ENCODE measurements at regions not wholly inside any gene's neighbourhood (a gene's known extent, or its start where the extent isn't known, plus 50 kb on each side); places are given as distances from the start of the nearest gene placed in this dataset.
A peak's percentile ranks its signal among the peaks of the same experiment; 100 is the strongest.
"Not testable (repeated sequence)": the region's sequence is repeated elsewhere in the genome, so short reads cannot be mapped to it uniquely, and the experiment has no call there.

- not testable (repeated sequence) for DNase-seq (ENCODE audit: low read depth)
Observed at GRCh38 chr7:81286754-81287153, 367.9 kb upstream of the SEMA3C start.

- DNase-seq (ENCODE audit: low read depth): peak; percentile 62
Observed at GRCh38 chr7:81285142-81285871, 366.5 kb upstream of the SEMA3C start.

- DNase-seq (ENCODE audit: low read depth): peak; percentile 36
Observed at GRCh38 chr7:81284576-81284975, 365.7 kb upstream of the SEMA3C start.

- no peak for DNase-seq (ENCODE audit: low read depth)
Observed at GRCh38 chr7:81280531-81280930, 361.7 kb upstream of the SEMA3C start.

- DNase-seq (ENCODE audit: low read depth): no peak
Observed at GRCh38 chr7:81277691-81278090, 358.8 kb upstream of the SEMA3C start.

- DNase-seq (ENCODE audit: low read depth): no peak
Observed at GRCh38 chr7:81273601-81274397, 354.9 kb upstream of the SEMA3C start.

- no peak for DNase-seq (ENCODE audit: low read depth)
Observed at GRCh38 chr7:81272176-81272575, 353.3 kb upstream of the SEMA3C start.

- peak; percentile 23 for DNase-seq (ENCODE audit: low read depth)
Observed at GRCh38 chr7:81268551-81268950, 349.7 kb upstream of the SEMA3C start.

- DNase-seq (ENCODE audit: low read depth): no peak
Observed at GRCh38 chr7:81267508-81267907, 348.7 kb upstream of the SEMA3C start.

GRCh38 chr7:81264116-81264515, 345.3 kb upstream of the SEMA3C start:
- no peak for DNase-seq (ENCODE audit: low read depth)

- peak; percentile 9 for DNase-seq (ENCODE audit: low read depth)
Observed at GRCh38 chr7:81260152-81260551, 341.3 kb upstream of the SEMA3C start.

- no peak for DNase-seq (ENCODE audit: low read depth)
Observed at GRCh38 chr7:81256991-81257390, 338.1 kb upstream of the SEMA3C start.

GRCh38 chr7:81248420-81248819, 329.6 kb upstream of the SEMA3C start:
- DNase-seq (ENCODE audit: low read depth): no peak

GRCh38 chr7:81247364-81247763, 328.5 kb upstream of the SEMA3C start:
- not testable (repeated sequence) for DNase-seq (ENCODE audit: low read depth)

- DNase-seq (ENCODE audit: low read depth): no peak
Observed at GRCh38 chr7:81245353-81245752, 326.5 kb upstream of the SEMA3C start.

- no peak for DNase-seq (ENCODE audit: low read depth)
Observed at GRCh38 chr7:81244224-81244623, 325.4 kb upstream of the SEMA3C start.

- DNase-seq (ENCODE audit: low read depth): no peak
Observed at GRCh38 chr7:81236560-81236959, 317.7 kb upstream of the SEMA3C start.

- no peak for DNase-seq (ENCODE audit: low read depth)
Observed at GRCh38 chr7:81235997-81236396, 317.1 kb upstream of the SEMA3C start.

GRCh38 chr7:81234896-81235295, 316.0 kb upstream of the SEMA3C start:
- no peak for DNase-seq (ENCODE audit: low read depth)

- no peak for DNase-seq (ENCODE audit: low read depth)
Observed at GRCh38 chr7:81233208-81233940, 314.5 kb upstream of the SEMA3C start.

GRCh38 chr7:81232084-81232799, 313.4 kb upstream of the SEMA3C start:
- no peak for DNase-seq (ENCODE audit: low read depth)

- DNase-seq (ENCODE audit: low read depth): no peak
Observed at GRCh38 chr7:81231301-81231838, 312.5 kb upstream of the SEMA3C start.
